SK-N-MC (cell line): ENCODE measurements at regions not wholly inside any gene's neighbourhood (a gene's known extent, or its start where the extent isn't known, plus 50 kb on each side); places are given as distances from the start of the nearest gene placed in this dataset.

Experiments used
- EZH2 ChIP-seq: fragments of 200-600 bp; sonication (generic); IDR thresholded peaks from one replicate; pipeline ENCODE4 v1.6.1; 2017; ENCODE audit warnings: antibody characterized with exemption
- POLR2AphosphoS5 ChIP-seq: IDR thresholded peaks from 2 replicates; pipeline ENCODE4 v1.6.1; 2012; ENCODE audit warnings: mild to moderate bottlenecking, low read depth, low read length, borderline replicate concordance

DNA sequence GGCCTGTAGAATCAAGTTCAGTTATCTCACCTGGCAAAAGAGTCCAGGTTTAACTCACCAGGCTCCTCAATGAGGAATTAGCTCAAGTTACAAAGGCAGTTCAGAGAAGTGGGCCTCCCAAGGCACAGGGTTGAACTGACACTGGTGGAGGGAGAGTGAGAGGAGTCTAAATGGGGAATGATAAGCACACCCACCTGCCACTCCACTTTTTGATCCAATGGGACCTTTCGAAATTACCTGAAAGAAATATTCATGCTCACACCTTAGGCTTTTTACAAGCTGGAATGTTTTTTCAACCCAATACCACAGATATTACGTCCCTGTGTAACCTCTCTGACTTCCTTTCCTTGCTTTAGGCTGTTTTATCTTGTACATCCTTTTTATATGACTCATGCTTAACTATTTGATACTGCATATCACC, 642.7 kb upstream of the TENM4 start:
- TF ChIP-seq EZH2: no peak
- no peak for TF ChIP-seq POLR2AphosphoS5
